Cardiac fibroblast (primary cell): ENCODE measurements at regions not wholly inside any gene's neighbourhood (a gene's known extent, or its start where the extent isn't known, plus 50 kb on each side); places are given as distances from the start of the nearest gene placed in this dataset.

ENCODE experiments used
- DNase-seq, 2 donors: peaks; one replicate each; pipeline versions ENCODE4 v3.0.0 to v3.0.0-alpha.2; 2010; ENCODE audit warnings: low read depth in 2 of 2
- H3K4me3 ChIP-seq, 2 donors: replicated peaks in 1 of 2; 1 replicate in 1 of 2; 2 replicates in 1 of 2; pipeline ENCODE4 v1.5.1; 2011; ENCODE audit warnings: low read depth in 2 of 2, low read length in 2 of 2, mild to moderate bottlenecking in 2 of 2, moderate library complexity in 1 of 2
- TF ChIP-seq, protein P1 (sequence below): IDR thresholded peaks from one replicate; pipeline ENCODE4 v1.5.1; 2011; ENCODE audit warnings: low read depth, mild to moderate bottlenecking, low read length, inconsistent platforms

DNA sequence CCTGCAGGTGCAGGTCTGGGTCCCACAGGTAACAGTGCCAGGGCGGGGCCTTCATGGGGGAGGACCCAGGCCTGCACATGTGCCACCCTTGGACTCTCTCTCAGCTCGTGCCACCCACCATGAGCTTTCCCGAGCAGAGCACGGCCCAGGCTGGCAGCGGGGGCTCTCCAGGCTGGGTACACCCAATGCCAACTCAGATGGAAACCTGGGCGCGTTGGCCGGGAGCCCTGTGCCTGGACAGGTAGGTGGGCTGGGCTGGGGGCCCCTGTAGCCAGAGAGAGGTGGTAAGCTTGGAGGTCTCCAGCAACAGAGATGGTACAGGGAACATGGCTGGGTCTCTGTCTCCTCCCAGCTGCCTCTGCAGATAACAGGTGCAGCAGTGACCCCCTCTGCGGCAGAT lies 69.9 kb upstream of the ADARB2 start:
- no peak for DNase-seq
- TF ChIP-seq, protein P1, sequence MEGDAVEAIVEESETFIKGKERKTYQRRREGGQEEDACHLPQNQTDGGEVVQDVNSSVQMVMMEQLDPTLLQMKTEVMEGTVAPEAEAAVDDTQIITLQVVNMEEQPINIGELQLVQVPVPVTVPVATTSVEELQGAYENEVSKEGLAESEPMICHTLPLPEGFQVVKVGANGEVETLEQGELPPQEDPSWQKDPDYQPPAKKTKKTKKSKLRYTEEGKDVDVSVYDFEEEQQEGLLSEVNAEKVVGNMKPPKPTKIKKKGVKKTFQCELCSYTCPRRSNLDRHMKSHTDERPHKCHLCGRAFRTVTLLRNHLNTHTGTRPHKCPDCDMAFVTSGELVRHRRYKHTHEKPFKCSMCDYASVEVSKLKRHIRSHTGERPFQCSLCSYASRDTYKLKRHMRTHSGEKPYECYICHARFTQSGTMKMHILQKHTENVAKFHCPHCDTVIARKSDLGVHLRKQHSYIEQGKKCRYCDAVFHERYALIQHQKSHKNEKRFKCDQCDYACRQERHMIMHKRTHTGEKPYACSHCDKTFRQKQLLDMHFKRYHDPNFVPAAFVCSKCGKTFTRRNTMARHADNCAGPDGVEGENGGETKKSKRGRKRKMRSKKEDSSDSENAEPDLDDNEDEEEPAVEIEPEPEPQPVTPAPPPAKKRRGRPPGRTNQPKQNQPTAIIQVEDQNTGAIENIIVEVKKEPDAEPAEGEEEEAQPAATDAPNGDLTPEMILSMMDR, result no peak
- no peak overlapping the region for H3K4me3 ChIP-seq

DNA sequence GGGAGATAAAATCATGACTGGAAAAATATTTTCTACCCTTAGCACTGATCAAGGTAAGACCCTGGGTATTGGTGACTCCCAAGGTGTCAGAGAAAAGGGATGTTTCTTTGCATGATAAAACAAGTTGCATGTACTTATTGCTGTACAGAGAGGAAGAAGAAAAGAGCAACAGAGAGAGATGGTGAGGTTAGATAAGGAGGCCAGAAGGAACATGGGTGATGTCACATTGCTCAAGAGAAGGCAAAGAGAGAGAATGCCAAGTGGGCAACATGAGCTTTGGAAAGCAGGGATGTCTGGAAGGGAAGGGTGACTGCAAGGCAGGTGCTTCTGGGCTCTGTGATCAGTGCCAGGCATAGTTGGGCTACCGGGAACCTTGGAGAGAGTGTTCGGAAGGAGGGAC lies 65.1 kb upstream of the ADARB2 start:
- H3K4me3 ChIP-seq, result no peak overlapping the region
- no peak for DNase-seq
- TF ChIP-seq, protein P1, result no peak

DNA sequence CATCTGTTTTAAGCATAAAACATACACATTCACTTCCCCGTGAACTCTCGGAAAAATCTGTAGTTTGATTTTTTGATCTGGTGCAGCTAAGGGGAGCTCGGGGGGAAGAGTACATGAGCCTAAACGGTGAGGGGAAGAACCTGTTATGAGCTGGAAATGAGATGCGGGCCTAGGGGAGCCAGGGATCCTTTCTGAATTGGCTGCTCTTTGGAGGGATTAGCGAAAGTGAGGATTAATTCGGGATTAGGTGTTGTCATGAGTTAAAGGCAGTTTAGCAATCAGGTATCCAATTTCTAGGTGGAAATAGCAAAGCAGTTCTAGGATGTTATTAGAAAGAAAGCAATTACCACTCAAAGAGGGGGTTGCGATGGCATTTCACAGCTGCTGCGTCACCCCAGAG lies 51.1 kb upstream of the ADARB2 start:
- no peak for DNase-seq
- TF ChIP-seq, protein P1, result no peak
- no peak overlapping the region for H3K4me3 ChIP-seq
